Embryonic facial prominence (tissue), 1 donor: ENCODE measurements at regions not wholly inside any gene's neighbourhood (a gene's known extent, or its start where the extent isn't known, plus 50 kb on each side); places are given as distances from the start of the nearest gene placed in this dataset.
"Not testable (repeated sequence)": the region's sequence is repeated elsewhere in the genome, so short reads cannot be mapped to it uniquely, and the experiment has no call there.

Source experiments
- DNase-seq: peaks from one replicate; pipeline ENCODE4 v3.0.0-alpha.2; 2016; ENCODE audit errors: extremely low spot score

DNA sequence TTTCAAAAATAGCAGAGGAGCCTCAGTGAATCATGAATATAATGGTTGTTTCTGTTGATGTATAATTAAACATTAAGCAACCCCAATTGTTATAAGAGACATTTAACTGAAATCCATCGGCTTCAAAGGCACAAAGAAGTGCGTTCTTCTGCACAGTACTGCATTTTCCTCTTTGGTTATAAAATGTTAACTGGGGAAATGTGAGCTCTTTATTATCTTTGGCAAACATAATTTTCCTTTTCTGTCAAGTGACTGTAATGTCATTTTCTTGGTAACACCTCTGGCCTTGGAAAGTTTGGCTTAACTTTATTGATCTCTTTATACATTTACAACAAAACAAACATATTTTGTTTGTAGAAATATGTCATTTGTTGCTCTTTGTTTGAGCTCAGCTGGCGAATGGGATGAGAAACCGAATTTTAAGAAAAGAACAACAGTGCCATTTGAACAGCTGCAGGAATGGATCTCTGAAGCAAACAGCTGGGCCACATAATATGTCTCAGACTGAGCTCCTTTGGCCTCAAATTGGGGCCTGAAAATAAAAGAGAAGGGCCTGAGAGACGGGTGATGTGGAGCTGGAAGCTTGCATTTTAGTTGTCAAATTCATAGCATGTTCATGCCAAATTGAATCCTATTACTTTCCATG, 427.0 kb upstream of the SPTLC3 start:
- DNase-seq = no peak

DNA sequence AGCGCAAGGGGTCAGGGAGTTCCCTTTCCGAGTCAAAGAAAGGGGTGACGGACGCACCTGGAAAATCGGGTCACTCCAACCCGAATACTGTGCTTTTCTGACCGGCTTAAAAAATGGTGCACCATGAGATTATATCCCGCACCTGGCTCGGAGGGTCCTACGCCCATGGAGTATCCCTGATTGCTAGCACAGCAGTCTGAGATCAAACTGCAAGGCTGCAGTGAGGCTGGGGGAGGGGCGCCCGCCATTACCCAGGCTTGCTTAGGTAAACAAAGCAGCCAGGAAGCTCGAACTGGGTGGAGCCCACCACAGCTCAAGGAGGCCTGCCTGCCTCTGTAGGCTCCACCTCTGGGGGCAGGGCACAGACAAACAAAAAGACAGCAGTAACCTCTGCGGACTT, 426.1 kb upstream of the SPTLC3 start:
- DNase-seq = not testable (repeated sequence)

GRCh38 chr20:12591949-12592470, 416.8 kb upstream of the SPTLC3 start:
- no peak for DNase-seq

DNA sequence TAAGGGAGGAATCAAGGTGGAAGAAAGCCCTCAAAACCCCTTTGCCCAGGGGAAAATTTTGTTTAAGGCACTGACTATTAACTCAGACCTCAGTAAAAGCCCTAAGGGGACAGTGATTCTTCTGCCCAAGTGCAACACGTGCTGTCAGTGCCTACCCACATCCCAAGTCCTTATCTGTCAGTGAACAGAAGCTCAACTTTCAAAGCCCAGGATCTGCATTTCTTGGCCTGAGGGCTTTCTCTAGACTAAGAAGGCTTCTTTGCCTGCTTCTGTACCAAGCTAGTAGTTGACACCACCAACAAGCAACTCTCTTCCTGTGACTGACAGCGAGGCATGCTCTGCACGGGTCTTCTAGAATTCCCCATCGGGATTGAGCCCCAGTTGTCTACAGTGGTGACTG, 416.0 kb upstream of the SPTLC3 start:
- DNase-seq = no peak

GRCh38 chr20:12593342-12593873, 415.4 kb upstream of the SPTLC3 start:
- no peak for DNase-seq

GRCh38 chr20:12594410-12595088, 414.2 kb upstream of the SPTLC3 start:
- no peak for DNase-seq

GRCh38 chr20:12595841-12596240, 412.9 kb upstream of the SPTLC3 start:
- no peak for DNase-seq

GRCh38 chr20:12596863-12597262, 411.9 kb upstream of the SPTLC3 start:
- DNase-seq = no peak

DNA sequence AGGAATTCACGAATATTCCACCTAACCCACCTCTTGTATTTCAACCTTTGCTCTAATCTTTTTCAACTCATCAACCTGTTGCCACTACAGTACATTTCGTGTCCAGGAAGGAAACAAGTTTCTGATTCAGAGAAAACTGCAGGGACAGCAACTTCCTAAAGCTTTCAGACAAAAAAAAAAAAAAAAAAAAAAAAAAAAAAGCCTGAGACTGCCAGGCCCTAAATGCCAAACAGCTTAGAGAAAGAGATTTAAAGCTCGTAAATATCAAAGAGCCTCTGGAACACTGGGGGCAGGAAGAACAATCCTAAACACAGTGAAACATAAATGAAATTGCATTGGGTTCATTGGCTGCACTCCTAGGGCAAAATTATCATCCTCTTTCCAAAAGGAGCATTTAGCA, 411.2 kb upstream of the SPTLC3 start:
- no peak for DNase-seq

DNA sequence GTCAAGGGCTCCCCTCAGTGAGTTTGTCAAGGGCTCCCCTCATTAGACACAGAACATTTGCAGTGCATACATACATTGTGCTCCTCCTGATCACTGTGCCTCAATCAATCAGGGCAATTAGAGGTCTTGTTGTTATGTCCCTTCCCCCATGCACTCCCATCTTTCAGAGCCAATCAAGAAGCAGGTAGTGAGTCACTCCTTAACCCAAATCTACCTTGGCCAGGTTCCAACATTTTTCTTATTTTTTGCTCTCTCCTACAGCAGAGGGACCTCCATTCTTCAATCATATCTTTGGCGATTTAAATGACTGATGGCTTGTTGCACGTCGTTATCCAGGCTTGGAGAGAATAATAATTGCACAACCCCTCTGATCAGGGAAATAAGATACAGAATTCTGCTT, 409.9 kb upstream of the SPTLC3 start:
- DNase-seq = no peak

- DNase-seq = no peak
Measured at GRCh38 chr20:12599494-12599893, 409.3 kb upstream of the SPTLC3 start.

- DNase-seq = no peak
Measured at GRCh38 chr20:12605751-12606150, 403.0 kb upstream of the SPTLC3 start.

DNA sequence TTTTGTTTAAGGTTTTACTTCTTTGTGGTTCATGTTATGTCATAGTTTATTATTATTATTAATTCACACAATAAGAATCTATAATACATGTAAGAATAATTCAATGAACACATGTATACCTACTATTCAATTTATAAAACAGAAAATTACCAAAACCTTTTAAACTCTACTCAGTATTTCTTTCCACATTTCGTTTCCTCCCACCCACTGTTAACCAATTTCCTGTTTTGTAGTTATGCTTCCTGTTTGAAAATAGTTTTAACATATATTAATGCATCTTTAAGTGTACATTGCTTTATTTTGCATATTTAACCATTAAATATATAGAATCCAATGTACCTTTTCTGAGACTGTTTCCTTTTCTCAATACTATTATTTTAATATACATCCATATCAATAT, 397.9 kb upstream of the SPTLC3 start:
- DNase-seq = no peak

DNA sequence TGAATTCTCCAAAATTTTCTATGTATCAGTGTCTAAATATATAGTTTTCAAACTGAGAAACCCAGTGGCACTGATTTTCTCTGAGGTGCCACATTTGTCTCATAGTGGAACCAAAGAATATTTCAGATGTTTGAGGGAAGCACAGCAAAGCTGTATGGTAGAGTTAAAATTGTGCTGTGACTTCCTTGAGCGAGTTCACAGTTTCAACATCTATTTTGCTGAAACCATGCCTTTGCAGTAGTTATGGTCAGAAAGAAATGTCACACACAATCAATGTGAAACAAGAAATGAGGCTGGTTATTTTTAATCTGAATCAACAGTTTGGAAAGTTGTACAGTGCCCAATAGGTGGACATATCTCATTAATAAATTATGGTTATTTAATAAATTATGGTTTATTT, 394.0 kb upstream of the SPTLC3 start:
- no peak for DNase-seq

DNA sequence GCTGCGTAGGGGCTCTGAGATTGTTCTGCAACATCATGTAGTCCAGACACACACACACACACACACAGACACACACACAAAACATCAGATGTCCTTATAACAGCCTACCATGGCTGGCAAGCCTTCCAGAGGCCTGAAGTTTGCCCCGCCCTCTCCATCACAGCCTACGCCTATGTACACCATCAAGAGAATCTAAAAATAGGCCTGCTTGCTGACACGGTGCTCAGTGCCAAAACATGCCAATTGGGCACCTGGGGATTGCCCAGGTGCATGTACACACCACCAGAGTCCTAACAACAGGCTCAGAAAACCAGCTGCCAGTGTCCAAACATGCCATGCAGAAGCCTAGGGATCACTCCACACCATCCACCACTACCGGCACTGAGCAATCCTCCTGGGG, 391.7 kb upstream of the SPTLC3 start:
- no peak for DNase-seq

DNA sequence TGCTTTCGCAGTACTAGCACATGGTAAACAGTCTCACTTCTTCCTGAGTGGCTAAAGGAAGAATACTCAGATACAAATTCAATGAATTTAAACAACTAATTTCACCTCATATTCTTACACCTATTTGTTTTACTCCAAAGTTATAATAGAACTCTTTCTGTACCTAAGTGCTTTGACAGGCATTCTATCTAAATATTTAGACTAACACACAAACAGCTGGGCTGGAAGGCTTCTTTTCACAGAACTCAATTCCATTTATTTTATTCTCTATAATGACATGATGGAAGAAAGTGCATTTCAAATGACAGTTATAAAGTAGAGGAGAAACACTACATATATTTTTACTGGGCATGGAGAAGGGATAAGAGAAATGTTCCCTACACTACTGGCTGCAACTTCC, 384.9 kb upstream of the SPTLC3 start:
- DNase-seq = no peak

- DNase-seq = no peak
Measured at GRCh38 chr20:12627485-12627884, 381.3 kb upstream of the SPTLC3 start.

GRCh38 chr20:12638633-12639312, 370.0 kb upstream of the SPTLC3 start:
- no peak for DNase-seq

DNA sequence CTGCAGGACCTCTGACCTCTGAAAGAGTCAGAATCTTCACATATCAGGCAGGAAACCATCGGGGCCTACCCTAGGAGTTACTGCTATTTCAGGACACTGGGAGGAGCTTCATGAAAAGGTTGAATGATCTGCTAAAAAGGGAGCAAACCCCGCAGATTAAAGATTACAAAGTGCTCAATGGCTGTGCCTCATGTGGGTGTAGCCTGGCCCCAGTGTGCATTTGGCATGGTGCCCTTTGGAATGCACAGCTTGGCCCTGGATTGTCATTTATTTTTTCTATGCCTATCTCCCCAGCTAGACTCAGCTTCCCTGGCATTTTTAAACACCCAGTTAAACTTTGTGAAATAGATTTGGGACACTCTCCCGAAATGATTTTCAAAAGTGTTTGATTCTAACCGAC, 368.5 kb upstream of the SPTLC3 start:
- no peak for DNase-seq

DNA sequence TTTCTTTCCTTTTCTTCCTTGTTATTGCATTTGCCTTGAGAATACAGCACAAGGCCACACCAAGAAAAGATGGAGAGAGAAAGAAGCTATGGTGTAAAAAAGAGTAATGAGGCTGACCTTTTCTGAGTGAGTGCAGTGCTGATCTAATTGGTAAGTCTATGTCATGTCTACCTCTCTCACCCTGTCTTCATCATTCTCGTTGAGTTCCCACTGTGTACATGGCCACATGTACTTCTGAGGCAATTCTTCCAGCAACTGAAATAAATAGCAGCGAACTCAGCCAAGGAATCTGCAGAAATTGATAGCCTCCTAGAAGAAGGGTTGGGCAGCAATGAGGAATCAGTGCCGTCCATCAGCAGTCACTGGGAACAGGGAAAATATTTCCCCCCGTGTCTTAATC, 367.2 kb upstream of the SPTLC3 start:
- no peak for DNase-seq

DNA sequence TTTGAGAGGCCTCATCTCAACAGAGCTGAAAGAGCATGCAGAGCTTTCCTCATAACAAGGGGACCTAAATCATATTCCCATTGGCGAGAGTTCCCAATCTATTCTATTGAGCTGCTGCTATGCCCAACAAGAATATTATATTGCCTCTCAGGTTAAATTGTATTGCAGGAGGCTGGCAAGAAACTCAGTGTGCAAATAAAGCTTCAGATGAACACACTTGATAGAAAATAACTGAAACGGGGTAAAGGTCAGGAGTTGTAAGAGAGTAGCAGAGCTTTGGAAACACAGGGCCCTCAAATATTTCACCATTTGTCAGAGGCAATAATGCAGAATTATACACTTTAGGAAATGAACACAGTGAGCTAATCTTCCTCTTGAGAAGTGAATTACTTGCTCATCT, 364.3 kb upstream of the SPTLC3 start:
- no peak for DNase-seq

GRCh38 chr20:12649234-12649633, 359.5 kb upstream of the SPTLC3 start:
- no peak for DNase-seq

- DNase-seq = no peak
Measured at GRCh38 chr20:12653642-12654041, 355.1 kb upstream of the SPTLC3 start.
